ENCODE measurements at regions not wholly inside any gene's neighbourhood (a gene's known extent, or its start where the extent isn't known, plus 50 kb on each side); places are given as distances from the start of the nearest gene placed in this dataset.
"Not testable (repeated sequence)": the region's sequence is repeated elsewhere in the genome, so short reads cannot be mapped to it uniquely, and the experiment has no call there.

DNA sequence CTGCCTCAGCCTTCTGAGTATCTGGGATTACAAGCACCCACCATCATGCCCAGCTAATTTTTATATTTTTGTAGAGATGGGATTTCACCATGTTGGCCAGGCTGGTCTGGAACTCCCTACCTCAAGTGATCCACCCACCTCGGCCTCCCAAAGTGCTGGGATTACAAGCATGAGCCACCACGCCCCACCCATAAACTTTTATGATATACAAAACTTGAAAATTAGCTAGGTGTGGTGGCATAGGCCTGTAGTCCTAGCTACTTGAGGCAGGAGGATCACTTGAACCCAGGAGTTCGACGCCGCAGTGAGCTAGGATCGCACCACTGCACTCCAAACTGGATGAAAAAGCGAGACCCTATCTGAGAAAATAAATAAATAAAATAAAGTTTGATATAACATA lies 149.5 kb upstream of the ATF7IP start:
- not testable (repeated sequence) for DNase-seq

DNA sequence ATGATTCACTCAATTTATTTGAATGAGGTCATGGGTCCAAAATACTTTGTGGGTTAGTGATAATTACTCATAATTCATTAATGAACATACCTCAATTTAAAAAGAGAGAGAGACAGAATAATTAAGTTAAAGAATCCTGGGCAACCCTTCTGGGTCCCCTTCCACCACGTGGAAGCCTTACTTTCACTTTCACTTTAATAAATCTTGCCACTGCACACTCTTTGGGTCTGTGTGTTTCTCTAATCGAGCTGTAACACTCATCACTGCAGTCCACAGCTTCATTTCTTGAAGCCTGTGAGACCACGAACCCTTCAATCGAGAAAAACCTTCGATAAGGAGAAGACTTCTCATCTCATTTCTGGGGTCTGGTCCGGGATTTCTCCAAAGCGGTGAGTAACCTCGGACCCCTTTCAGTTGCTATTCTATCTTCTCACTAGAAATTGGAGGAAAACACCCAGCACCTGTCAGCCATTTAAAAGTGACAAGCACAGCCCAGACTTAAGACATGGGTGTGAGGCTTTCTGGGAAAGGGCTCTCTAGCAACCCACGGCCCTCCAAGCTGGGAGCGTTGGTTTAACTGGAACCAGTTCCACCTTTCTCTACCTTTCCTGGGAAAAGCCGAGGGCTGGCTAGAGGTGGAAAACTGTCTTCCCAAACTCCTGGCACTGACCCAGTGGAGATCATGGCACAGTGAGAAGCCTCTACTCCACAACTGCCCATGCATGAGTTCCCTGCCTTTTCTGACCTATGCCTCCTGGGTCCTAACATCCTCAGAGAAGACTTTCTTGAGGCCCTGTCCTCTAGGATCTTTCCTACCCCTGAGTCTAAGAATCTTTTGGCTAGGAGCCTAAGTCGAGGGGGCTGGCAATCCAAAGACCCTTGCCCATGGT lies 148.8 kb upstream of the ATF7IP start:
- no peak for DNase-seq

DNA sequence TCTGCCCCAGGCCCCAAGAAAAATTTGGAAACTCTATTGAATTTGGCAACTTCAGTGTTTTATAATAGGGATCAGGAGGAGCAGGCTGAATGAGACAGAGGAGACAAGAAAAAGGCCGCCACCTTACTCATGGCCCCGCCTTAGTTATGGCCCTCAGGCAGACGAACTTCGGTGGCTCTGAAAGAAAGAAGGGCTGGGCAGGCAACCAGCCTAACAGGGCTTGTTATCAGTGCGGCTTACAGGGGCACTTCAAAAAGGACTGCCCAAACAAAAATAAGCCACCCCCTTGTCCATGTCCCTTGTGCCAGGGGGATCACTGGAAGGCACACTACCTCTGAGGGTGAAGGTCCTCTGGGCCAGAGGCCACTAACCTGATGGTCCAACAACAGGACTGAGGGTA lies 146.3 kb upstream of the ATF7IP start:
- DNase-seq = no peak

DNA sequence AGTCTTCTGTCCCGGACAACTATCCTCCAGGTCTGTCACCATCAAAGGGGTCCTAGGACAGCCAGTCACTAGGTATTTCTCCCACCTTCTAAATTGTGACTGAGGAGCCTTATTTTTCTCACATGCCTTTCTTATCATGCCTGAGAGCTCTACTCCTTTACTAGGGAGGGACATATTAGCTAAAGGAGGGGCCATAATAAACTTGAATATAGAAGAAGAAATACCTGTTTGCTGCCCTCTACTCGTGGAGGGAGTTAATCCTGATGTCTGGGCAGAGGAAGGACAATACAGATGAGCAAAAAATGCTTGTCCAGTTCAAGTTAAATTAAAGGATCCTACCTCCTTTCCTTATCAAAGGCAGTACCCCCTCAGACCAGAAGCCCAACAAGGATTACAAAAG lies 145.8 kb upstream of the ATF7IP start:
- DNase-seq = not testable (repeated sequence)

DNA sequence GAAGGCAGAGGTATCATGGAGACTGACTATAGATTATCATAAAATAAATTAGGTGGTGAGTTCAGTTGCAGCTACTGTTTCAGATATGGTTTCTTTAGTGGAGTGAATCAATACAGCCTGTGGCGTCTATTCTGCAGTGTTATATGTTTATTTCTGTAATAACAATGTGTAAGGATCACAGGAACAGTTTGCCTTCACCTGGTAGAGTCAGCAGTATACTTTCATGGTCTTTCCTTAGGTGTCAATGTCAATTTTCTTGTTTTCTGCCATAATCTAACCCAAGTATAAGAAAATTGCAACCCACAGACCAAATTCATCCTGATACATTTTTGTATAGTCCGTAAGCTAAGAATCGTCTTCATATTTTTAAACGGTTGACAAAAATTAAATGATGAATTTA lies 140.4 kb upstream of the ATF7IP start:
- no peak for DNase-seq

DNA sequence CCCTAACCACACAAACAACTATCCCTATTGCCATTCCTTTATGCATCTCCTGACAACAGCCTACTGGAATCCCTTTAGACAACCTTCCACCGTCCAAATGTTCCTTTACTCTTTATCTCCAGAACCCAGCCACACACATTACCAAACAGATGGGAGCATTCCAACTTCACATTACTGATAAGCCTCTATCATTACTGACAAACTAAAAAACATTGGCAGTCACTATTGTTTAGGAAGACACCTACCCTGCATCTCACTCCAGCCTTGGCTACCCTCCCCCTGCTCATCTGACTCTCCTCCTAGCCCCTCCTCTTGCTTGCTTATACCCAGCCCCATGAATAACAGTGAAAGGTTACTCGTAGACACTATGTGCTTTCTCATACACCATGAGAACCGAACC lies 130.3 kb upstream of the ATF7IP start:
- not testable (repeated sequence) for DNase-seq

DNA sequence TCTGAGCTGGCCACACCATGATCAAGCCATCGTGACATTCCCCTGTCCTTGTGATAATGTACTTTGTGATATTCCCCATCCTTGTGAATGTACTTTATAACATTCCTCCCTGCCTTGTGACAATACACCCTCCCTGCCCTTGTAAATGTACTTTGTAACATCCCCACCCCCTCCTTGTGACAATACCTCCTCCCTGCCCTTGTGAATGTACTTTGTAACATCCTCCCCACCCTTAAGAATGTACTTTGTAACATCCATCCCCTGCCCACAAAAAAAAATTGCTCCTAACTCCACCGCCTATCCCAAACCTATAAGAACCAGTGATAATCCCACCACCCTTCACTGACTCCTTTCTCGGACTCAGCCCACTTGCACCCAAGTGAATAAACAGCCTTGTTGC lies 128.8 kb upstream of the ATF7IP start:
- DNase-seq = not testable (repeated sequence)

DNA sequence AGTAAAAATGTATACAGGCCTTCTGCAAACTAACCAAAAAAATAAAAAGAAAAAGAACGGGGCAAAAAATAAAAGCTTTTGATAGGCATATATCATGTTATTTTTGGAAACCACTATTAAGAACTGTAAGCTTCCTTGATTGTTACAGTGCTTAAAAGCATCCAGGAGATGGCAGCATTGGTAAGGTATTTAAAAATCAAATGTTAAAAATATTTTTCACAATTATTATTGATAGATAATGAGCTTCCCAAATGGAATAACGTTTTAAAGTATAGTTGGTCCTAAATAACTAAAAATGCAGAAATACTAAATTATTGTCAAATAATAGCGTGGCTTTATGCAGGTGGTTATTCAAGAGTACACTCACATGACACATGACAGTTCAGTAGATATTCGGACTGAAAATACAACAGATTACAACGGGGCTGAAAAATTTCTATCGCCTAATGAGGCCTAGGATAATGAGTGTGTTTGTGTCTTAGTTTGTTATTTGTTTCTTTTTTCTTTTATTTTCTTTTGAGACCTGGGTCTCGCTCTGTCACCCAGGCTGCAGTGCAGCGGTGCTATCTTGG lies 127.2 kb upstream of the ATF7IP start:
- DNase-seq = no peak

DNA sequence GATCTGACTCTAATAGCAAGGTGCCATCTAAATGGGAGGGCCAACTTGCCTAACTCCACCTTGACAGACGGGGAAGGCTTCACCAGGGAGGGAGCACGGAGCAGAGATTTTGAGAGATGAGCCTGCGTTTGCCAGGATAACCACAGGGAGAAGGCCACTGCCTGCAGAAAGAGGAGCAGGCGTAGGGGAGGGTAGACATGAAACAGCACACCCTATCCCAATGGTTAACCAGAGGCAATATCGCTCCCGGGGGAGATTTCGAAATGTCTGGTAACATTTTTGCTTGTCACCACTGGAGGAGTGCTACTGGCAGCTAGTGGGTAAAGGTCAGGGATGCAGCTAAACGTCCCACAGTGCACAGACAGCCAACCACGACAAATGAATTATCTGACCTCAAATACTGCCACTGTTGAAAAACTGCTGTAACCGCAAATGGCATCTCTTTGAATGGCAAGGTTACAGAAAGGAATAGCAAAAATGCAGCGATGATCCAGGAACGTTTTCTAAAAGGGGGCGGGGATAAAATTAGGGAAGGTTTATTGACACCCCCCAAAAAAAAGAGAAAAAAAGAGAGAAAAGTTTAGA lies 126.0 kb upstream of the ATF7IP start:
- DNase-seq = no peak

DNA sequence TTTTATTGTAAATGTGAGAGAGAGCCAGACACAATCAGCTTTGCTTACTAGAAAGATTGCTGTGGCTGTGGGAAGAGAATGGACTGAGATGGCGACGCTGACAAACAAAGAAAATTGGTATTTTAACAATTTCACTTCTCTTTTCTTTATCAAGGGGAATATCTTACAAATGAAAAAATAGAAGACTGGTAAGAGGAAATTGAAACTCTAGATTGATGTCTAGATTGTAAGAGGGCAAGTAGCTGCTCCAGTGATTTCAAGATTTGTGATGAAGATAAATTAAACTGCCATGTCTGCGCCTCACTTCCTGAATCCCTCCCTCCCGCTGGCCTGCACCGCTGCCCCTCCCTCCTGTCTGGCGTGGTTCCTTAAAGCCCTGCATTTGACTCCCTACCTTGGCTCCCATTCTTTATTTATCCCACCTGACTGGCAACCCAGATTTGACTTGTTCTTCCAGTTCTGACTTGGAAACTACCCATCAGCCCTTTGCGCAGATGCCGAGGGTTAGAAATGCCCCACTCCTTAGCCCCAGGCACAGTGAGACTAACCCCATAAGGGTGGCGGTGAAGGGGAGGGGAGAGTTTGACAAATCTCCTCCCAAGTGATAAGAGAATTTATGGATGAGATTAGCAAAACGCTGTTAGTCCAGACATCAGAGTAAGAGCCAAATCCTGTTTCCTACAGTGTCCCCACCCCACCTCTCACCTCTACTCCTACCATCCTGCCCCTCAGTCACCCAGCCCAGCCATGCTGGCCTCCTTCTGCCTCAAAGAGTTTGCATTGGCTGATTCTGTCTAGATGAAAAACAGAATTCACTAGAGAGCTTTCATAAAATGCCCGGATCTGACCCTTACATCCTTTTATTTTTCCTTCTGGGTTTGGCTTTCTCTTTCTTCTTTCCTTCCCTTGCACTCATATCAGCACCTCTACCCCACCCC lies 125.3 kb upstream of the ATF7IP start:
- DNase-seq = no peak

DNA sequence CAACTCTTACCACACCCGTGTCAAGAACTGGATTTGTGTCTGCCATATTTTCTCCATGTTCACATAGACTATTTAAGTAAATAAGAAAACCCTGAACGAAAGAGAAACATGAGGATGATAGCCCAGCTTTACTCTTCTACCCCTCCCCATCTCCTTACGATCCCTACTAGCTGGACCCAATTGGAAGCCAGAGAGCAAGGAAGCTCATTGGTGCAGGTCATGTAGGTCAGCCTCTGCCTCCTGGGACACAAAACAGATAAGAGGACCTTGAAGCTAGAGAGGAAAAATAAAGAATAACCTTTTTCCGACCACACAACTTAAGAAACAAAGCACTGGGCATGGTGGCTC lies 124.6 kb upstream of the ATF7IP start:
- no peak for DNase-seq

DNA sequence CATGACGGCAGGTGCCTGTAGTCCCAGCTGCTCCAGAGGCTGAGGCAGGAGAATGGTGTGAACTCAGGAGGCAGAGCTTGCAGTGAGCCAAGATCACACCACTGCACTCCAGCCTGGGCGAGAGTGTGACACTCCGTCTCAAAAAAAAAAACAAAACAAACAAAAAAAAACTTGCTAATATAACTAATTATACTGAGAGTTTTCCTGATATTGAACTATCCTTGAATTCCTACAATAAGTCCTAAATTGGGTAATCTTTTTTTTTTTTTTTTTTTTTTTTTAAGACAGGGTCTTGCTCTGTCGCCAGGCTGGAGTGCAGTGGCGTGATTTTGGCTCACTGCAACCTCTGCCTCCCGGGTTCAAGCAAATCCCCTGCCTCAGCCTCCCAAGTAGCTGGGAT lies 122.7 kb upstream of the ATF7IP start:
- DNase-seq = not testable (repeated sequence)

DNA sequence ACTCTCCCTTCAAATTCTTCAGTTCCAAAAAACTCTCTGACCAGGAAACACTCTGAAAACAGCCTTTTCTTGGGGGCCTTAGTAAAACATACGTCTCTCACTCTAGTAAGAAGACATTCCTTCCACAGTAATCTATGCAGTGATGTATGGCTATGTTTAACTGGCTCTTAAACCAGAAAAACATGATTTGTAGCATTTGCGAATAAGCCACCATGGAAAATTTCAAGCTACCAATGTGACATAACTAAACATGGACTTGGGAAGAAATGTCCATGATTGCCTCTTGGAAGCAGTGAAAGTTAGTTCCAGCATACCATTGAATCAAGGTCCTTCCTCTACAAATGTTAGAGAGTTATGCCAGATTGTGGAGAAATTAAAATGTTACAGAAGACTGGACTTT lies 121.5 kb upstream of the ATF7IP start:
- no peak for DNase-seq

DNA sequence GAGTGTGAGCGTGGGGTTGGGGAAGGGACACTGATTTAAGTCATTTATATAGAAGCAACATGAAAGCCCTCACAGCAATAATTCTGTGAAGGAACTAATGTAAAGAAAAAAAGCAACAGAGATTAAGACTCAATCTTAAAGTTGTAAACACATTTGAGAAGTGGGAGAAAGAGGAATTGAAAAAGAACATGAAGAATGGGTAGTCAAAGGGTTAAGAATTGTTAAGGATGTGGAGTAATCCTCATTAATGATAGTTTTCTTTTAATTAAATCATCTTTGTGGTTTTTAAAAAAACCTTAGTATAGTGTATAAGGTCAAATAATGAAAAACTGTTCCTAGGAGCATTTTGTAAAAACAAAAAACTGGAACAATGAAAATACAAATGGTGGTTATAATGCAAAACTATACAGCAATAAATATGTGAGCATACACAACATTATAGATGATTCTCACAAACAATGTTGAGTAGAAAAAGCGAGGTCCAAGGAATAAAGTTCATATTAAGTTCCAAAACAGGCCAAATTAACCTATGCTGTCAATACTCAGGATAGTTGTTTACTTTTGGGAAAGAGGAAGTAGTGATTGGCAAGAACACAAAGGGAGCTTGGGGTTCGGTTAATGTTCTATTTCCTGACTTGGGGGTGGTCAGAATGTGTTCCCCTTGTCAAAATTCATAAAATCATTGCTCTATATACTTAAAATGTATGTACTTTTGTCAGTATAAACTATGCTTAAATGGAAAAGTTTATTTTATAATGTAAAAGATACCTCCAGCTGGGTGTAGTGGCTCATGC lies 120.4 kb upstream of the ATF7IP start:
- no peak for DNase-seq

DNA sequence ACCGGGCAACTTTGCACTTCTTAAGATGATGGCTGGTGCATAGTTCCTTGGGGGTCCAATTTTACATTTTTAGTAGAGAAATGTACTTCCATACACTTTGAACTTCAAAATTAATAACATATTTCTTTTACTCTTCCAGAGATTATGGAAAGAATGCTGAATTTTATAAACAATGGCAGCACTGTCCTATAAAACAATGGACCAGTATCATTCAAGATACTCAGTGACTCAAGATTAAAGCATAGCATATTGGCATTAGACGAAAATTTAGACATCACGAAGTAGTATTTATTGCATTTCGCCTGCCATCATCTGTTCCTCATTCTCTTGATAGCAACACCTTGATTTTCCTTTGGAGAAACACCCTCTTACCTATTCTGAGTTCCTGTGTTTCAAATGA lies 118.3 kb upstream of the ATF7IP start:
- DNase-seq = no peak

DNA sequence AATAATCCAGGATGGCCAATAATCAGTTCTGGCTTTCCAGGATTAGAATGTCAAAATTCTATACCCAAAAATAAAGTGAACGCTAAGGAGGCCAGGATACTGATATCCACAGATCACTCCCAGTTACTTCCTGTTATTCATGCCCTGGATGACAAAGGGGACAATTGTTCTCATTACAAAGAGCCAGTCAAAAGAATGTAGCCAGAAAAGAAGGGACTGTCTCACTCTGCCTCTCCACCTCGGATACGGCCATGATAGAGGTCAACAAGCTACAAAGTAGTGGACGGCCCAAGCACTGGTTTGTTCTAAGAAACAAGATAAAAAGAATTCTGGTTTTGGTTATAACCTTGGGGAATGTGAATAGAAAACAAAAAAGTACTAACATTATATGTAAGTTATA lies 116.1 kb upstream of the ATF7IP start:
- DNase-seq = no peak

DNA sequence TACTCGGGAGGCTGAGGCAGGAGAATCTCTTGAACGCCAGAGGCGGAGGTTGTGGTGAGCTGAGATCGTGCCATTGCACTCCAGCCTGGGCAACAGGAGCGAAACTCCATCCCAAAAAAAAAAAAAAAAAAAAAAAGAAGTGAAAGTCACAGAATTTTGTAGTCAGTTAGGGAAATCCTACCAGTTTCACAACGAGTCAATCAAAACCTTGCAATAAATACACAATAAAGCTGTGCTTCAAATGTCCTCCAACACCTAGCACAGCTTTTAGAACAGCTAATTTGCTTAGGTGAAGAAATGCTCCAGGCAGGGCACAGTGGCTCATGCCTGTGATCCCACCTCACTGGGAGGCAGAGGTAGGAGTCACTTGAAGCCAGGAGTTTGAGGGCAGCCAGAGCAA lies 112.8 kb upstream of the ATF7IP start:
- DNase-seq = no peak

DNA sequence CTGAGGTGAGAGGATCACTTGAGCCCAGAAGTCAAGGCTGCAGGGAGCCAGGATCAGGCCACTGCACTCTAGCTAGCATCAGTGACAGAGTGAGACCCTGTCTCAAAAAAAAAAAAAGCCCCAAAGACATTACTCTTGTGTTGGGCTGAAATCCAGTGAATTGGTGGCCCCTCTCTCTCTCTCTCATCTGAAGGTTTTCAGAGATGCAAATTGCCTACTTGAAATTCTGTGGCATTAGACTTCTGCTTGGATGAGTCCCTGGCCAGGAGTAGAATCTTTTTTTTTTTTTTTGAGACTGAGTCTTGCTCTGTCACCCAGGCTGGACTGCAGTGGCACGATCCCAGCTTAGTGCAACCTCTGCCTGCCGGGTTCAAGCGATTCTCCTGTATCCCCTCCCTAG lies 112.0 kb upstream of the ATF7IP start:
- no peak for DNase-seq

DNA sequence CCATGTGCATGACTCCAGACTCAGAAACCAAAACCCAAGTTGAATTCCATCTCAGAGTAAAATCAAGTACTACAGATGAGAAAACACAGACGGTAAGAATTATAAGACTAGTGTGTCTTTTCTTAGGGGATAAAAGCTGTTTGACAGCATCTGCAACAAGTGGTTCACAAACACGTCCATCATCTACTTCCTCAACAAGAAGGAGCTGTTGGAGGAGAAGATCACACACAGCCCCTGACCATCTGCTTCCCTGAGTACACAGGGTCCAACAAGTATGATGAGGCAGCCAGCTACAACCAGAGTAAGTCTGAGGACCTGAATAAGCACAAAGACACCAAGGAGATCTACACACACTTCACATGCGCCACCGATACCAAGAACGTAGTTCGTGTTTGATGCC lies 110.7 kb upstream of the ATF7IP start:
- DNase-seq = no peak

DNA sequence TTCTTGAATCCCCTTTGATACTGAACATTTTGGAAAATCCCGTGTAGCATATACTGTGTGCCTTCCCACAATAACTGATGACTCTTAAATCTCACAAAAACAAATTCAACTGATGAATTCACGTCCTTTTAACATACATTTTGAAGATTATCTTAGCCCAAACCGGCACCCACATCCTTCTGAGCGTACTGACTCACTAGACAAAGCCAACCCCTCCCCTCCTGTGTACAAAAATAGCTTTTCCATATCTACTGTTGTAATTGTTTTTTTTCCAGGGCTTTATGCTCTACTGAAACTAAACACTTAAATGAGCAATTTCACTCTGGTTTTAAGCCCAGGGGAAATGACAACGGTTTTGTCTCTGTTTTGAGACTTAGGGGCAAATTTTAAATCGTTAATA lies 109.4 kb upstream of the ATF7IP start:
- DNase-seq = peak; percentile 13

DNA sequence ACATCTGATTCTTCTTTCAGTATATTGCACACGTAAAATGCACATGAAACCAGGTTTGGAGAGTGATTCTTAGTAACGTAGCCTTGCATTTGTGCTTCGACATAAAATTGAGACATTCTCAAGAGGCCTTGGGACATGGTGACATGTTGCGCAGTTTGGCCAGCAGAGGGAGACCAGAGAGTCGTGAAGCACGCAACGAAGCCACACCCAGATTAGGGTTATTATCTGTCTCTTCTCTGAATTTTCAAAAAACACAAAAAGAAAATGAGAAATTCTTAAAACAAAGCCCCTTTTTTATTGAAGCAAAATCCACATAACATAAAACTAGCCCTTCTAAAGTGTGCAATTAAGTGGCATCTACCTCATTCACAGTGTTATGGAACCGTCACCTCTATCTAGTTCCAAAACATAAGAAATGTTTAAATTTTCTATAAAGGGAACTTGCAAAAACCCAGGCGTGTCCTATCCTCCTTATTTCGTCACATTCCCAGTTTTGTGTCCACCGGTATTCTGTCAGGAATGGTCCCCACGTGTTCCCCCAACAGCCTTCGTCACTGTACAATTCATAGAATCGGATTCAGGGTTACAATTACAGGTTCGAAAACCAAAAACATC lies 108.8 kb upstream of the ATF7IP start:
- peak; percentile 76 for DNase-seq

DNA sequence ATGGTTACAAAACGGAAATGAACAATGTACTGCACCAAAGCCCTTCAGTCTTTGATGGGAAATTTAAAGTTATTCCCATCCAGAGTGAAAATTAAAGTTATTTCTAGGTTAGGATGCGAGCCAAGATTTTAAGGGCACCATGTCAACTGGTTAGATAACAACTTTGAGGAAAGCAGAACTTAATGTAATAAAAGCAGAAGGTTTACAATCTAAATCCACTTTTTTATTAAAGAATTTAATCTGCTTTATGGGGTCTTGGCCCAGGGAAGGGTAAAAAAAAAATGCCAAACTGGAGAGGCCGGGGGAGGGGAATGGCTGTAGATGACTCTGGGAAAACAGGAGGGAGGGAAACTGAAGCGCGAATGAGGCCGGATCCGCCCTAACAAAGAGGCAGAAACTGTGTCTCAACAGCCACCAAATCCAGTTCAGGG lies 108.2 kb upstream of the ATF7IP start:
- DNase-seq = no peak
